ENCODE measurements at regions not wholly inside any gene's neighbourhood (a gene's known extent, or its start where the extent isn't known, plus 50 kb on each side); places are given as distances from the start of the nearest gene placed in this dataset.

- H3K27ac ChIP-seq (ENCODE audit: control insufficient read depth, insufficient read depth, low read length), result no peak overlapping the region
- H3K4me2 ChIP-seq (ENCODE audit: control insufficient read depth, extremely low read depth, insufficient read depth, low read depth, low read length), result no peak overlapping the region
- H3K36me3 ChIP-seq (ENCODE audit: control insufficient read depth in 2 of 2, extremely low read depth in 1 of 2, insufficient read depth in 2 of 2, low read length in 2 of 2), result no peaks in the 10 kb centered on the region
- H2AFZ ChIP-seq (ENCODE audit: control insufficient read depth, low read length), result no peak overlapping the region
- no peak overlapping the region for H3K9ac ChIP-seq (ENCODE audit: control insufficient read depth, extremely low read depth, insufficient read depth, low read length)
- no peak for FAIRE-seq
- no peaks in the 10 kb centered on the region for H3K79me2 ChIP-seq (ENCODE audit: control insufficient read depth, insufficient read depth, low read length)
- no peaks in the 10 kb centered on the region for H4K20me1 ChIP-seq (ENCODE audit: control insufficient read depth, extremely low read depth, insufficient read depth, low read length)
- H3K27me3 ChIP-seq (ENCODE audit: control insufficient read depth, extremely low read depth, insufficient read depth, low read length), result no peaks in the 10 kb centered on the region
- H3K4me1 ChIP-seq (ENCODE audit: control insufficient read depth, extremely low read depth, insufficient read depth, low read length), result no peaks in the 10 kb centered on the region
- no peak for DNase-seq (ENCODE audit: low read depth, low spot score)
- H3K9me3 ChIP-seq (ENCODE audit: control insufficient read depth, low read depth, low read length), result no peaks in the 10 kb centered on the region
- H3K9me1 ChIP-seq (ENCODE audit: control insufficient read depth, extremely low read depth, insufficient read depth, low read length), result no peaks in the 10 kb centered on the region
- dilution Hi-C loops (cut with MboI; ENCODE audit: extremely low pct_ligation_motif_present, low sequenced_read_pairs), result no loop called here
- TF ChIP-seq CTCF (optimal IDR thresholded peaks at IDR 0.05 in 1 of 3, IDR thresholded peaks at IDR 0.05 in 1 of 3, conservative IDR thresholded peaks at IDR 0.05 in 1 of 3; ENCODE audit: extremely low read depth in 1 of 3, insufficient read depth in 2 of 3, low read length in 3 of 3) (no peak), EZH2 (IDR thresholded peaks at IDR 0.05; ENCODE audit: low read length) (no peak)
- H3K4me3 ChIP-seq (ENCODE audit: control insufficient read depth in 2 of 3, extremely low read depth in 1 of 3, insufficient read depth in 2 of 3, low read depth in 1 of 3, low read length in 3 of 3), result no peak overlapping the region
Observed at GRCh38 chr1:219752645-219753044, 139.7 kb upstream of the ZC3H11B start.

- dilution Hi-C loops (cut with MboI; ENCODE audit: extremely low pct_ligation_motif_present, low sequenced_read_pairs), result no loop called here
- Histone ChIP-seq H4K20me1 (ENCODE audit: control insufficient read depth, extremely low read depth, insufficient read depth, low read length) (no peaks in the 10 kb centered on the region), H3K79me2 (ENCODE audit: control insufficient read depth, insufficient read depth, low read length) (no peaks in the 10 kb centered on the region), H3K9ac (ENCODE audit: control insufficient read depth, extremely low read depth, insufficient read depth, low read length) (no peak overlapping the region), H3K4me1 (ENCODE audit: control insufficient read depth, extremely low read depth, insufficient read depth, low read length) (no peaks in the 10 kb centered on the region), H3K9me1 (ENCODE audit: control insufficient read depth, extremely low read depth, insufficient read depth, low read length) (no peaks in the 10 kb centered on the region), H3K9me3 (ENCODE audit: control insufficient read depth, low read depth, low read length) (no peaks in the 10 kb centered on the region), H2AFZ (ENCODE audit: control insufficient read depth, low read length) (no peak overlapping the region), H3K4me3 (ENCODE audit: control insufficient read depth in 2 of 3, extremely low read depth in 1 of 3, insufficient read depth in 2 of 3, low read depth in 1 of 3, low read length in 3 of 3) (no peak overlapping the region), H3K4me2 (ENCODE audit: control insufficient read depth, extremely low read depth, insufficient read depth, low read depth, low read length) (no peak overlapping the region), H3K27ac (ENCODE audit: control insufficient read depth, insufficient read depth, low read length) (no peak overlapping the region), H3K27me3 (ENCODE audit: control insufficient read depth, extremely low read depth, insufficient read depth, low read length) (no peaks in the 10 kb centered on the region), H3K36me3 (ENCODE audit: control insufficient read depth in 2 of 2, extremely low read depth in 1 of 2, insufficient read depth in 2 of 2, low read length in 2 of 2) (no peaks in the 10 kb centered on the region)
- no peak for FAIRE-seq
- DNase-seq (ENCODE audit: low read depth, low spot score), result no peak
- TF ChIP-seq CTCF (optimal IDR thresholded peaks at IDR 0.05 in 1 of 3, IDR thresholded peaks at IDR 0.05 in 1 of 3, conservative IDR thresholded peaks at IDR 0.05 in 1 of 3; ENCODE audit: extremely low read depth in 1 of 3, insufficient read depth in 2 of 3, low read length in 3 of 3), result no peak
- TF ChIP-seq EZH2 (IDR thresholded peaks at IDR 0.05; ENCODE audit: low read length), result no peak
Observed at GRCh38 chr1:219751870-219752507, 139.1 kb upstream of the ZC3H11B start.
